ENCODE measurements at regions not wholly inside any gene's neighbourhood (a gene's known extent, or its start where the extent isn't known, plus 50 kb on each side); places are given as distances from the start of the nearest gene placed in this dataset.

- Histone ChIP-seq H3K4me1 (no peaks in the 10 kb centered on the region), H3K27me3 (peaks cover 0 to 5% of the 10 kb centered on the region in 2 donors), H3K9me3 (peaks cover 0 to 12% of the 10 kb centered on the region in 2 donors), H3K4me3 (no peak overlapping the region), H3K27ac (no peak overlapping the region), H3K36me3 (no peaks in the 10 kb centered on the region)
- TF ChIP-seq CTCF (IDR thresholded peaks at IDR 0.05) = no peak
- peak in 1 of 4 donors; percentile 12 for DNase-seq
- no peak for ATAC-seq
- intact Hi-C loops (cut with DNase I) = no loop called here
Measured at GRCh38 chr1:208446271-208446691, 202.1 kb upstream of the PLXNA2 start.

- no peaks in the 10 kb centered on the region for H3K4me1 ChIP-seq
- H3K4me3 ChIP-seq = no peak overlapping the region
- peaks cover 0 to 10% of the 10 kb centered on the region in 2 donors for H3K9me3 ChIP-seq
- H3K27me3 ChIP-seq = peaks cover 0 to 5% of the 10 kb centered on the region in 2 donors
- no peak overlapping the region for H3K27ac ChIP-seq
- no peak for DNase-seq
- no peaks in the 10 kb centered on the region for H3K36me3 ChIP-seq
- TF ChIP-seq CTCF (IDR thresholded peaks at IDR 0.05) = no peak
- ATAC-seq = no peak
- intact Hi-C loops (cut with DNase I) = no loop called here
Measured at GRCh38 chr1:208448425-208448824, 204.2 kb upstream of the PLXNA2 start.

GRCh38 chr1:208449951-208450350, 205.8 kb upstream of the PLXNA2 start:
- Histone ChIP-seq H3K4me3 (no peak overlapping the region), H3K27ac (no peak overlapping the region), H3K4me1 (no peaks in the 10 kb centered on the region), H3K36me3 (no peaks in the 10 kb centered on the region), H3K9me3 (no peaks in the 10 kb centered on the region), H3K27me3 (peaks cover 0 to 5% of the 10 kb centered on the region in 2 donors)
- intact Hi-C loops (cut with DNase I) = no loop called here
- DNase-seq (no peak), ATAC-seq (no peak)
- no peak for TF ChIP-seq CTCF (IDR thresholded peaks at IDR 0.05)

GRCh38 chr1:208450958-208451357, 206.8 kb upstream of the PLXNA2 start:
- no peak for TF ChIP-seq CTCF (IDR thresholded peaks at IDR 0.05)
- Histone ChIP-seq H3K4me1 (no peaks in the 10 kb centered on the region), H3K36me3 (no peaks in the 10 kb centered on the region), H3K4me3 (no peak overlapping the region), H3K27ac (no peak overlapping the region), H3K27me3 (peaks cover 0 to 5% of the 10 kb centered on the region in 2 donors), H3K9me3 (no peaks in the 10 kb centered on the region)
- intact Hi-C loops (cut with DNase I) = no loop called here
- ATAC-seq = no peak
- DNase-seq = no peak

- no peak overlapping the region for H3K27ac ChIP-seq
- peaks cover 0 to 4% of the 10 kb centered on the region in 2 donors for H3K9me3 ChIP-seq
- intact Hi-C loops (cut with DNase I) = no loop called here
- H3K27me3 ChIP-seq = no peaks in the 10 kb centered on the region
- no peaks in the 10 kb centered on the region for H3K4me1 ChIP-seq
- no peak for TF ChIP-seq CTCF (IDR thresholded peaks at IDR 0.05)
- no peaks in the 10 kb centered on the region for H3K36me3 ChIP-seq
- no peak overlapping the region for H3K4me3 ChIP-seq
- ATAC-seq = peak; percentile 42
- DNase-seq = no peak
Measured at GRCh38 chr1:208455821-208456220, 211.6 kb upstream of the PLXNA2 start.

Measured in left lung (tissue), 4 donors.